ENCODE measurements at regions not wholly inside any gene's neighbourhood (a gene's known extent, or its start where the extent isn't known, plus 50 kb on each side); places are given as distances from the start of the nearest gene placed in this dataset.

GRCh38 chr17:12596961-12597360, 68.7 kb upstream of the MYOCD start:
- no peak for DNase-seq

GRCh38 chr17:12597895-12598294, 67.8 kb upstream of the MYOCD start:
- no peak for DNase-seq

GRCh38 chr17:12599186-12599920, 66.3 kb upstream of the MYOCD start:
- no peak for DNase-seq

GRCh38 chr17:12600349-12600748, 65.3 kb upstream of the MYOCD start:
- no peak for DNase-seq

GRCh38 chr17:12603566-12603965, 62.1 kb upstream of the MYOCD start:
- DNase-seq, result no peak

GRCh38 chr17:12605222-12605621, 60.5 kb upstream of the MYOCD start:
- no peak for DNase-seq

- DNase-seq, result no peak
Observed at GRCh38 chr17:12613566-12613965, 52.1 kb upstream of the MYOCD start.

Data from NCI-H69 (cell line).